ENCODE measurements at regions not wholly inside any gene's neighbourhood (a gene's known extent, or its start where the extent isn't known, plus 50 kb on each side); places are given as distances from the start of the nearest gene placed in this dataset.

- Histone ChIP-seq H2BK15ac (ENCODE audit: low read depth, low read length) (no peak overlapping the region), H4K5ac (ENCODE audit: insufficient read length, low read depth, low read length) (no peak overlapping the region), H2AFZ (ENCODE audit: low read length) (no peak overlapping the region), H4K8ac (replicated peaks; ENCODE audit: insufficient read length, low read depth, low read length) (no peak overlapping the region), H3K9me3 (ENCODE audit: control insufficient read depth, low read depth, low read length) (no peaks in the 10 kb centered on the region), H4K91ac (ENCODE audit: insufficient read length, low read depth, low read length) (no peak overlapping the region), H3K23me2 (ENCODE audit: insufficient read length, low read depth, low read length, poor library complexity, severe bottlenecking) (peaks cover 2% of the 10 kb centered on the region), H3K23ac (ENCODE audit: insufficient read length, low read depth, low read length) (no peak overlapping the region), H3K4me2 (ENCODE audit: insufficient read depth, insufficient read length, low read length) (no peak overlapping the region), H3K9ac (ENCODE audit: extremely low read depth, insufficient read length, low read length) (no peak overlapping the region), H2AK5ac (ENCODE audit: insufficient read length, low read length) (no peak overlapping the region), H3K56ac (ENCODE audit: insufficient read length, low read depth, low read length) (no peak overlapping the region), H2BK5ac (ENCODE audit: insufficient read length, low read length) (no peak overlapping the region), H3K4ac (ENCODE audit: low read depth, low read length) (no peak overlapping the region), H3K79me1 (ENCODE audit: insufficient read depth, low read depth, low read length, poor library complexity, severe bottlenecking) (no peaks in the 10 kb centered on the region), H2BK12ac (ENCODE audit: insufficient read length, low read depth, low read length) (no peak overlapping the region), H4K20me1 (ENCODE audit: control insufficient read depth, insufficient read depth, insufficient read length) (no peaks in the 10 kb centered on the region), H3K4me1 (ENCODE audit: insufficient read depth, low read length) (0 out of 2 replicates have a peak, but pooled peaks cover 2% of the 10 kb centered on the region), H3K14ac (ENCODE audit: insufficient read depth, low read length) (no peak overlapping the region), H2BK20ac (ENCODE audit: low read depth, low read length, poor library complexity, severe bottlenecking) (no peak overlapping the region), H3K79me2 (ENCODE audit: insufficient read depth, low read length) (no peaks in the 10 kb centered on the region), H3T11ph (ENCODE audit: low read length) (no peak overlapping the region), H3K18ac (ENCODE audit: insufficient read length, low read depth, low read length) (no peak overlapping the region), H3K27ac (ENCODE audit: insufficient read length, low read depth, low read length) (no peak overlapping the region), H3K27me3 (ENCODE audit: insufficient read depth, low read length) (no peaks in the 10 kb centered on the region), H2BK120ac (ENCODE audit: low read depth, low read length, poor library complexity, severe bottlenecking) (no peak overlapping the region)
- Mint-ChIP-seq H3K36me3 (ENCODE audit: insufficient read depth in 1 of 3, low read depth in 3 of 3) (peaks cover 0 to 2% (median 0%) of the 10 kb centered on the region in 3 experiments; a peak in 1 of 7 replicates), H3K4me3 (no peak overlapping the region), H3K27ac (peak overlapping the region in 1 of 3 experiments; percentile 65; a peak in 1 of 7 replicates), H3K27me3 (ENCODE audit: low read depth) (peaks cover 4% of the 10 kb centered on the region; the same call in 1 of the 2 replicates), H3K4me1 (peaks cover 12 to 18% of the 10 kb centered on the region in 2 experiments), H3K9me3 (no peaks in the 10 kb centered on the region)
- no peak for TF ChIP-seq CTCF (conservative IDR thresholded peaks at IDR 0.05)
- no CpG with 5 or more reads among the region's 7 CpGs for WGBS (ENCODE audit: extremely low coverage, insufficient read length, low lambda C conversion rate)
- DNase-seq = no peak
These were observed 126.3 kb upstream of the CHST15 start for GRCh38 chr10:124219655-124220054.
